Panc1 (cell line): ENCODE measurements at regions not wholly inside any gene's neighbourhood (a gene's known extent, or its start where the extent isn't known, plus 50 kb on each side); places are given as distances from the start of the nearest gene placed in this dataset.

ENCODE experiments used
- ATAC-seq: fragments of 200-7000 bp; cut with Tn5 transposase; 2 replicates; pipeline ENCODE4 v1.9.1; 2020; ENCODE audit warnings: mild to moderate bottlenecking, moderate library complexity
- BruUV-seq: library from RNA; stranded (reverse); fragments of 400-500 nt; replicated peaks from 2 replicates; lab custom pipeline; 2021; lab: Mats Ljungman, UMichigan
- CTCF ChIA-PET: fragments of 300-600 bp; sonication (Branson Sonifier 250); formaldehyde crosslinking; loops from one replicate; lab custom pipeline; 2022; ENCODE audit warnings: antibody characterized with exemption; lab: Charles Lee
- POLR2A ChIA-PET: fragments of 300-600 bp; sonication (Branson Sonifier 250); formaldehyde crosslinking; loops from one replicate; lab custom pipeline; 2022; ENCODE audit warnings: antibody characterized with exemption; lab: Charles Lee
- DNase-seq: peaks from one replicate; pipeline ENCODE4 v3.0.0-alpha.2; 2010; ENCODE audit warnings: low read depth, low spot score
- H3K27ac ChIP-seq: 2 replicates; pipeline ENCODE4 v1.5.1; 2011; ENCODE audit warnings: mild to moderate bottlenecking, low read length, inconsistent platforms
- H3K27me3 ChIP-seq: fragments of 200-500 bp; sonication (Bioruptor generic); 2 replicates; pipeline ENCODE4 v1.6.0; 2014; ENCODE audit warnings: low read length, inconsistent platforms; ENCODE audit not compliant: control insufficient read depth, insufficient read depth
- H3K36me3 ChIP-seq: fragments of 200-500 bp; sonication (Bioruptor generic); 2 replicates; pipeline ENCODE4 v1.5.1; 2014; ENCODE audit warnings: inconsistent platforms, mild to moderate bottlenecking, low read length, moderate library complexity; ENCODE audit not compliant: control insufficient read depth, insufficient read depth
- H3K4me1 ChIP-seq: 2 replicates; pipeline ENCODE4 v1.5.1; 2011; ENCODE audit warnings: inconsistent platforms, mild to moderate bottlenecking, low read length, moderate library complexity; ENCODE audit not compliant: control insufficient read depth, insufficient read depth
- H3K4me3 ChIP-seq, 2 experiments: 2 replicates each; pipeline ENCODE4 v1.5.1; 2011 to 2012; ENCODE audit warnings: low read depth in 2 of 2, low read length in 2 of 2, mild to moderate bottlenecking in 2 of 2, inconsistent platforms in 1 of 2, moderate library complexity in 1 of 2
- H3K9me3 ChIP-seq: fragments of 200-500 bp; sonication (Bioruptor generic); 2 replicates; pipeline ENCODE4 v1.5.1; 2014; ENCODE audit warnings: low read depth, mild to moderate bottlenecking, inconsistent platforms, low read length, moderate library complexity; ENCODE audit not compliant: control insufficient read depth, insufficient read depth
- POLR2AphosphoS5 ChIP-seq: IDR thresholded peaks from 2 replicates; pipeline ENCODE4 v1.6.1; 2012; ENCODE audit warnings: mild to moderate bottlenecking, low read depth, low read length, moderate library complexity
- SIN3A ChIP-seq: IDR thresholded peaks from 2 replicates; pipeline ENCODE4 v1.6.1; 2012; ENCODE audit warnings: low read depth, mild to moderate bottlenecking, low read length, moderate library complexity, borderline replicate concordance; ENCODE audit not compliant: insufficient read depth
- TCF7L2 ChIP-seq: IDR thresholded peaks from 2 replicates; pipeline ENCODE4 v1.6.1; 2011; ENCODE audit warnings: mild to moderate bottlenecking, low read depth, low read length, inconsistent platforms
- in situ Hi-C: cut with HindIII; loops from 2 replicates; pipeline ENCODE4 v1.10.0; 2016; ENCODE audit warnings: low sequenced_read_pairs, low pct_unique_long_range_greater_than_20kb
- intact Hi-C: fragments of 100-400 bp; cut with micrococcal nuclease; formaldehyde crosslinking; loops from one replicate; pipeline ENCODE4 v1.10.0; 2022; ENCODE audit not compliant: unreplicated experiment
- TF ChIP-seq, protein P1 (sequence below): fragments of 450-650 bp; IDR thresholded peaks from 2 replicates; pipeline ENCODE4 v1.5.1; 2017; ENCODE audit warnings: mild to moderate bottlenecking
- TF ChIP-seq, protein P2 (sequence below), 2 experiments: IDR thresholded peaks; 2 replicates each; pipeline ENCODE4 v1.6.1; 2011 to 2012; ENCODE audit warnings: low read depth in 2 of 2, control low read depth in 1 of 2, low read length in 1 of 2, mild to moderate bottlenecking in 1 of 2, moderate library complexity in 1 of 2; ENCODE audit not compliant: insufficient read depth in 1 of 2

DNA sequence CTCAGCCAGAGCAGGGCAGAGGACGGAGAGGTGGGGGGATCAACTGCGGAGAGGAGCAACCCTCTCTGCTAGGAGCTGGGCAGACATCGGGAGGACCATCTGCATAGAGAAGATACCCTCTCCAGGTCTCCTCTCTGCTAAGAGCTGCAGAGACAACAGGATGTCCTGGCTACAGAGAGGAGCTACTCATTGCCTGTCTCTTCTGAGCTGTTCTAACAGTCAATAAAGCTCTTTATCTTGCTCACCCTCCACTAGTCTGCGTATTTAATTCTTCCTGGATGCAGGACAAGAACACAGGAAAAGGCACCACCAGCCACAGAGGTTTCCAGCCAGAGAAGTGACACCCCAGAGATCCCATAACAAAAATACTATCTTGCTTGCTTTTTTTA, 871.1 kb upstream of the GJE1 start:
- Histone ChIP-seq H3K27me3 (no peaks in the 10 kb centered on the region), H3K4me3 (no peak overlapping the region), H3K36me3 (no peaks in the 10 kb centered on the region; the same call in 1 of the 2 replicates), H3K4me1 (peaks cover 7% of the 10 kb centered on the region; the same call in 1 of the 2 replicates), H3K9me3 (no peaks in the 10 kb centered on the region), H3K27ac (no peak overlapping the region)
- BruUV-seq = no TSS peak
- intact Hi-C loops (no loop called here), in situ Hi-C loops (no loop called here)
- POLR2A ChIA-PET = interaction anchor here (0.6 kb wide), 1 partner anchor 98 kb away, joined by 11 read pairs; no protein-coding TSS in a partner anchor
- CTCF ChIA-PET = no interaction called here
- DNase-seq = no peak
- TF ChIP-seq SIN3A (no peak), TCF7L2 (no peak), POLR2AphosphoS5 (no peak)
- TF ChIP-seq, protein P1, sequence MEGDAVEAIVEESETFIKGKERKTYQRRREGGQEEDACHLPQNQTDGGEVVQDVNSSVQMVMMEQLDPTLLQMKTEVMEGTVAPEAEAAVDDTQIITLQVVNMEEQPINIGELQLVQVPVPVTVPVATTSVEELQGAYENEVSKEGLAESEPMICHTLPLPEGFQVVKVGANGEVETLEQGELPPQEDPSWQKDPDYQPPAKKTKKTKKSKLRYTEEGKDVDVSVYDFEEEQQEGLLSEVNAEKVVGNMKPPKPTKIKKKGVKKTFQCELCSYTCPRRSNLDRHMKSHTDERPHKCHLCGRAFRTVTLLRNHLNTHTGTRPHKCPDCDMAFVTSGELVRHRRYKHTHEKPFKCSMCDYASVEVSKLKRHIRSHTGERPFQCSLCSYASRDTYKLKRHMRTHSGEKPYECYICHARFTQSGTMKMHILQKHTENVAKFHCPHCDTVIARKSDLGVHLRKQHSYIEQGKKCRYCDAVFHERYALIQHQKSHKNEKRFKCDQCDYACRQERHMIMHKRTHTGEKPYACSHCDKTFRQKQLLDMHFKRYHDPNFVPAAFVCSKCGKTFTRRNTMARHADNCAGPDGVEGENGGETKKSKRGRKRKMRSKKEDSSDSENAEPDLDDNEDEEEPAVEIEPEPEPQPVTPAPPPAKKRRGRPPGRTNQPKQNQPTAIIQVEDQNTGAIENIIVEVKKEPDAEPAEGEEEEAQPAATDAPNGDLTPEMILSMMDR = no peak
- TF ChIP-seq, protein P2, sequence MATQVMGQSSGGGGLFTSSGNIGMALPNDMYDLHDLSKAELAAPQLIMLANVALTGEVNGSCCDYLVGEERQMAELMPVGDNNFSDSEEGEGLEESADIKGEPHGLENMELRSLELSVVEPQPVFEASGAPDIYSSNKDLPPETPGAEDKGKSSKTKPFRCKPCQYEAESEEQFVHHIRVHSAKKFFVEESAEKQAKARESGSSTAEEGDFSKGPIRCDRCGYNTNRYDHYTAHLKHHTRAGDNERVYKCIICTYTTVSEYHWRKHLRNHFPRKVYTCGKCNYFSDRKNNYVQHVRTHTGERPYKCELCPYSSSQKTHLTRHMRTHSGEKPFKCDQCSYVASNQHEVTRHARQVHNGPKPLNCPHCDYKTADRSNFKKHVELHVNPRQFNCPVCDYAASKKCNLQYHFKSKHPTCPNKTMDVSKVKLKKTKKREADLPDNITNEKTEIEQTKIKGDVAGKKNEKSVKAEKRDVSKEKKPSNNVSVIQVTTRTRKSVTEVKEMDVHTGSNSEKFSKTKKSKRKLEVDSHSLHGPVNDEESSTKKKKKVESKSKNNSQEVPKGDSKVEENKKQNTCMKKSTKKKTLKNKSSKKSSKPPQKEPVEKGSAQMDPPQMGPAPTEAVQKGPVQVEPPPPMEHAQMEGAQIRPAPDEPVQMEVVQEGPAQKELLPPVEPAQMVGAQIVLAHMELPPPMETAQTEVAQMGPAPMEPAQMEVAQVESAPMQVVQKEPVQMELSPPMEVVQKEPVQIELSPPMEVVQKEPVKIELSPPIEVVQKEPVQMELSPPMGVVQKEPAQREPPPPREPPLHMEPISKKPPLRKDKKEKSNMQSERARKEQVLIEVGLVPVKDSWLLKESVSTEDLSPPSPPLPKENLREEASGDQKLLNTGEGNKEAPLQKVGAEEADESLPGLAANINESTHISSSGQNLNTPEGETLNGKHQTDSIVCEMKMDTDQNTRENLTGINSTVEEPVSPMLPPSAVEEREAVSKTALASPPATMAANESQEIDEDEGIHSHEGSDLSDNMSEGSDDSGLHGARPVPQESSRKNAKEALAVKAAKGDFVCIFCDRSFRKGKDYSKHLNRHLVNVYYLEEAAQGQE (IDR thresholded peaks at IDR 0.05; ENCODE audit: insufficient read depth in 1 of 2, low read depth in 2 of 2, low read length in 1 of 2) = no peak
- ATAC-seq = no peak

DNA sequence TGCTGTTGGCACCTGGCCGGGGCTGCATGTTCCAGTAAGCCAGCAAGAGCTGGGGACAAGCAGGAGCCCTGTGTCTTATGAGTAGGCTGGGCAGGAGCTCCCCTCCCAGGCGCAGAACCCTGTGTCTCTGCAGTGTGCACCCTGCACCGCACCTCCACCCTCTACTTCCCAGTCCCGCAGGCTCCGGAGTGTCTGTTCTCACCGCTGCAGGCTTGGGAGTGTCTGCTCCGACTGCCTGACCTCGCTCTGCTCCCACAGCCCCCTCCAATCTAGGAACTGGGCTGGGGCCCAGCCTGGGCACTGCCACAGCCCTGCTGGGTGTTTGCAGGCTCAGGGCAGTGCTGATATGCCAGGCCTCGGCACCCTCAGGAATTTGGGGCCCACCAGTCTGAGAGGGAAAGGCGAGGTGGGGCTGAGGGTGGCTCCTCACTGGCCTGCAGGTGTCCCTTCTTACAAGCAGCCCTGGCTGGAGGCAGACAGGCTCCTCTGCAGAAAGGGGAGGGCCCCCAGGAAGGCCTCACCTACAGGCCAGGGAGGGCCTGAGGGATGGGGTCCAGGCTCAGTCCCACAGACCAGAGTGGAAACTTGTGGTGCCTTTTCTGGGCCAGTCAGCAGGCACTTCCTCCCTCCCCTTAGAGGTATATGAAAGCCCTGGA, 871.6 kb upstream of the GJE1 start:
- intact Hi-C loops (no loop called here), in situ Hi-C loops (no loop called here)
- no peak for DNase-seq
- Histone ChIP-seq H3K27ac (no peak overlapping the region), H3K36me3 (no peaks in the 10 kb centered on the region; the same call in 1 of the 2 replicates), H3K4me1 (peaks cover 7% of the 10 kb centered on the region; the same call in 1 of the 2 replicates), H3K4me3 (no peak overlapping the region), H3K9me3 (no peaks in the 10 kb centered on the region), H3K27me3 (no peaks in the 10 kb centered on the region)
- POLR2A ChIA-PET = interaction anchor here (0.6 kb wide), 1 partner anchor 97 kb away, joined by 11 read pairs; no protein-coding TSS in a partner anchor
- CTCF ChIA-PET = no interaction called here
- TF ChIP-seq SIN3A = no peak
- no peak for TF ChIP-seq TCF7L2
- TF ChIP-seq, protein P2 (IDR thresholded peaks at IDR 0.05; ENCODE audit: insufficient read depth in 1 of 2, low read depth in 2 of 2, low read length in 1 of 2) = no peak
- TF ChIP-seq POLR2AphosphoS5 = no peak
- TF ChIP-seq, protein P1 = no peak
- no TSS peak for BruUV-seq
- ATAC-seq = peak; percentile 65
